Ammon's horn (tissue), 1 donor: ENCODE measurements at regions not wholly inside any gene's neighbourhood (a gene's known extent, or its start where the extent isn't known, plus 50 kb on each side); places are given as distances from the start of the nearest gene placed in this dataset.

Source experiments
- DNase-seq: peaks from one replicate; pipeline ENCODE4 v3.0.0-alpha.2; 2016; ENCODE audit warnings: low spot score

DNA sequence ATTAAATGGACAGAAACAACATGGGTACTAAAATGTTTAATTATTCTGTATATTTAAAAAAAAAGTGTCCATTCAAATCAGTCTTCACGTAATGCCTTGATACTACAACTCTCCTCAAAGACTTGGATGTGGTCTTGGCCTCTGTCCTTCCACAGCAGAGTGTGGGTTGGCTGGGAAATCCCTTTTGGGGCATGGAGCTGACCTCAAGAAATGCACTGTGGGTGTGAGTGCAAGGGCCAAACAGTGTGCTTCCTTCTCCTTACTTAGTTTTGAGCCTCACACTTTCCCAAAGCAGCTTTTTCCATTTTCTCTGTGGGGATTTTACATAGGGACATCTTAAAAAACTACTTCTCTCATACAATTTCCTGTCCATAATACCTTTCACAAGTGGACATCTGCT lies 607.4 kb downstream of the EFNB2 start:
- DNase-seq, result no peak

GRCh38 chr13:105925496-105925895 lies 610.0 kb downstream of the EFNB2 start:
- no peak for DNase-seq

DNA sequence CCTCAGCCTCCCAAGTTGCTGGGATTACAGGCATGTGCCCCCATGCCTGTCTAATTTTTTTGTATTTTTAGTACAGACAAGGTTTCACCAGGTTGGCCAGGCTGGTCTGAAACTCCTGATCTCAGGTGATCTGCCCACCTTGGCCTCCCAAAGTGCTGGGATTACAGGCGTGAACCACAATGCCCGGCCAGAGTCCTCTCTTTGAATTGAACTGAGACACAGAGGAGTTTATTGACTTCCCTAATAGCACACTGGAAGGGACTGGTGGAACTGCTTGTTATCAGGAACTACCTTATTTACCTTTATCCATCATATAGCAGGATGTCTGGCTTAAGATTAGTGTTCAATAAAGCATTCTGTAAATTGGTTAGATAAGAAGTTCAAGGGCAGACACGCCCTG lies 613.8 kb downstream of the EFNB2 start:
- DNase-seq, result no peak

DNA sequence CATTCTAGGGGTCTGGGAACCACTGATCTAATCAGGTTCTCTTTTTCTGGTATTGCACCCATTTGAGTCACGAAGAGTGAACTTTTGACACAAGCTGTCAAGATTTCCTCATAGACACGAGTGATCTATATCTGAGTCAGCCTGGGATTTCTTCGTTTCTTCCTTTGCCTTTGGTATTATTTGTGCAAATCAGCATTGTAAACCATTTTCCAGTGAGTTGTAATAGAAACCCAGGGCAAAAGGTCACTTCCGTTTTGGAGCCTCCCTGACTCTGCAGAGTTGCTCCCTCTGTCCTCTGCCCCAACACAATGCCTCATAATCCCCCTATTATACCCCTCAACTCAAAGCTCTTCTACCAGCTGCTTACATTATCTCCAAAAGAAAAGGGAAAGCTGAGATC lies 615.1 kb downstream of the EFNB2 start:
- DNase-seq, result no peak

- no peak for DNase-seq
Measured at GRCh38 chr13:105918842-105919741, 616.4 kb downstream of the EFNB2 start.

DNA sequence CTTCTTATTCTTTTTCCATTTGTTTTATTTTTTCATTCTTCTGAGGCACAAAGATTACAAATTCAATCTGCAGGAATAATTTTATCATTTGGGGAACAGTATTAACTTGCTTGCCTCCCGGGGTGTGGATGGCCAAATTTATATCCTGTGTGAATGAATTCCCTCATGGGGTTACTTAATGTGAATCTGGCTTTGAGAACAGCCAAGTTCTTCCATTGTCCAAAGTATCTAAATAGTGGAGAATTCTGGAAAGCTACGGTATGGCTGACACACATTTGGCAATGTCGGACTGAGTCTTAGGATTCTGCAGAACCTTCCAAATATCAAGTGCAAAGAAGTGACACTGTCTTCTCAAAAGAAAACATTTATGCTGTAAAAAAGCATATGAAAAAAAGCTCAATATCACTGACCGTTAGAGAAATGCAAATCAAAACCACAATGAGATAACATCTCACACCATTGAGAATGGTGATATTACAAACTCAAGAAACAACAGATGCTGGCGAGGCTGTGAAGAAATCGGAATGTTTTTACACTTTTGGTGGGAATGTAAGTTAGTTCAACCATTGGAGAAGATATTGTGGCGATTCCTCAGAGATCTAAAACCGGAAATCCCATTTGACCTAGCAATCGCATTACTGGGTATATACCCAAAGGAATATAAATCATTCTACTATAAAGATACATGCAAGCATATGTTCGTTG lies 620.2 kb downstream of the EFNB2 start:
- DNase-seq, result no peak

GRCh38 chr13:105914291-105915036 lies 621.0 kb downstream of the EFNB2 start:
- DNase-seq, result no peak

DNA sequence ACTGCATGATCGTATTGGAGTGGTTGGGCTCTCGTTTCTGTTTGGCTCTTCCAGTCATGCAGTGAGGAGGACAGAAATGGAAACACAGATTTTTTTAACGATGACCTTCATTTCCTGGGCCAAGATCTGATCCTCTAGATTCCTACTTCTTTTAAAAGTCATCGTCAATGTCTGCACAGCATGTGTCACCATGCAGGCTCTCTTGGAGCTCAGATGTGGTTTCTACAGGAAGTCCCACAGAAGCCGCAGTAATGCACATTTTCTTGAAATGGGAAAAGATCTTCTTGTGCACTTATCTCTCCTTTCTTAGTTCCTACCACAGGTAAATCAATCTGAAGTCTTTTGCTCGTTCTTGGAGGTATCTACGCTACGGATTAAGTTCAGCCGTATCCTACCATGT lies 626.9 kb downstream of the EFNB2 start:
- DNase-seq, result no peak

GRCh38 chr13:105907319-105908019 lies 628.0 kb downstream of the EFNB2 start:
- DNase-seq, result no peak

GRCh38 chr13:105906746-105907145 lies 628.7 kb downstream of the EFNB2 start:
- DNase-seq, result peak; percentile 29

DNA sequence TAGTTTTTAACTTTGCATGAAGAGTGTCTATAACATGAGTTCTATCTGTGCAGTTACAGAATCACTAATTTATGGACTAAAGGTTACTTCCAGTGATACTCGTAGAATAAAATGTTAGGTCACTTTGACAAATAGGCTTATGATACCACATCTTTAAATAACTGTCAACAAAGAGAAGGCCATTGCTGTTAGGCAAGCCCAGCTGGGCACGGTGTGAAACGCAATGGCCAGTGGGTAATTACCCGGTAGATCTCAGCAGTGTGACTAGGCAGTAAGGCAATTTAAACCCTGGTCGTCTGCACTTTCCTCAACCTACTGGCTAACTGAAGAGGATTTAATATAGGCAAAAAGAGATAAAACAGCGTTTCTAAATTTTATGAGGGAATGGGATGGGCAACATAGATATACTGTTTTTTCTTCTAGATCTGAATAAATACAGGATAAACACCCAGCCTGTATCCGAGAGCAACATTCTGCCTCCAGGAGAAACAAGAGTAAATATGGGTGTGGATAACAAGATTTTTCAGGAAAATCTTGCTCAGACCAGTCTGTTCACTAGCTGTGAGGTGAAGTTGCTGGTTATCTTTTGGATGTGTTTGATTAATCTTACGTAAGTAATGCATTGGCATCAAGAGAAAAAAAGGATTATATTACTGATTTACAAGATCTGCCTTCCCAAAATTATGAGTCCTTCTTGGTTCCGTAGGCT lies 631.3 kb downstream of the EFNB2 start:
- DNase-seq, result no peak

- no peak for DNase-seq
Measured at GRCh38 chr13:105902396-105902795, 633.1 kb downstream of the EFNB2 start.

DNA sequence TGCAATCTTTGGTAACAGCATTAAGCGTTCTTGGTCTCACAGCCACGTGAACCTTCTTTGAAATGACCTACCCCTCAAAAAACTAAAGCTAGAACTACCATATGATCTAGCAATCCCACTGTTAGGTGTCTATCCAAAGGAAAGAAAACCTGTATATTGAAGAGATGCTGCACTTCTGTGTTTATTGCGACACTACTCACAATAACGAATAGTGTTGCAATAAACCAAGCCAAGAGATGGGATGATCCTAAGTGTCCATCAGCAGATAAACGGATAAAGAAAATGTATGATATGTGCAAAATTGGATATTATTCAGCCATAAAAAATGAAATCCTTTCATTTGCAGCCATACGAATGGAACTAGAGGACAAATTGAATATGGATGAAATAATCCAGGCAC lies 637.9 kb downstream of the EFNB2 start:
- DNase-seq, result no peak

DNA sequence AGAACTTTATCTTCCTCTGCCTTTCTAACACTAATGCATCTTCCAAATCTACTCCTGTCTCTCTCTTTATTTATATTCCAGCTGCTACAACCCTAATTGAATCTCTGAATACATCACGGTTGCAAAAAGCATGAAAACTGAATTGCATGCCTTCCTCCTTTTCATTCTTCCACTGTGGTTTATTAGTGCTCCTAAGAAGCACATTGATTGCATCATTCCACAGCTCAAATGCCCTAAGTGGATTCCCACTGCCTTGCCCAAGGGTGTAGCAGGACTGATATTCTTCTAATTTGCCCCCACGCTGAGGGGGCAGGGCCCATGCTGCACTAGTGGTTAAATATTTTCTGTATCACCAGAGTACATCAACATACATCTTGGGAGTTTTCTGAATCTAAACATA lies 640.8 kb downstream of the EFNB2 start:
- DNase-seq, result no peak

- DNase-seq, result no peak
Measured at GRCh38 chr13:105890509-105890908, 645.0 kb downstream of the EFNB2 start.

GRCh38 chr13:105878119-105878700 lies 657.3 kb downstream of the EFNB2 start:
- no peak for DNase-seq

DNA sequence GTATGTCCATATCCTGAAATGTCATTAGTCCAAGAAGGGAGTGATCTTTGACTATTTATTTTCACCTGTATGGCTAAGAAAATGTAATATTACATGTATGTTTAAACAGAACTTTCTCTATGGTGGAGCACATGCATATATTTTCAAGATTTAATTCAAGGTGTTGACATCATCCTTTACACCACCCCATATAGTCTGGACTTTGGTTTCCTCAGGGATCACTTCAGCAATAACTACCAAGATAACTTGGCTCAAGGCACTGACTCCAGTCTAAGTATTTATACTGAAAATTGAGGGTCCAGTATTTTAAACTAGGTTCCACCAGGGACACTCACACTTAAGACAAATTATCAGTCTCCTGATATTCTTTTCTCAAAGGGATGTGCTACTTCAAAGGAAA lies 660.6 kb downstream of the EFNB2 start:
- DNase-seq, result no peak

DNA sequence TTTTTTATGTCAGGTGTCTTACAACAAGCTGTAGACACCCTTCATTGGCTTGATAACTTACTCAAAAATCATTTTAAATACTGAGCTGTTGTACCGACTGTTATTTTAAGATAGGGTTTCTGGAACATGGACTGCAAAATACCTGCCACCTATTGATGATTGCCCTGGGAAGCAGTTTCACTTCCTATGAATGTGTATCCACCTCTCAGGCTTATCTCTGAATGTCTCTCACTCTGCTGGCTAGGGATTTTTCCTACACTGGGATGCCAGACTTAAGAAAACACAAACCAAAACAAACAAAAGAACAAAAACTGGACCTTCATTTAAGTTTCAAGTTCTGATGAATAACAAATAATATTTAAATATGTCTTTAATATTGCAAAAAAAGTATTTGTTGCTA lies 663.7 kb downstream of the EFNB2 start:
- no peak for DNase-seq

DNA sequence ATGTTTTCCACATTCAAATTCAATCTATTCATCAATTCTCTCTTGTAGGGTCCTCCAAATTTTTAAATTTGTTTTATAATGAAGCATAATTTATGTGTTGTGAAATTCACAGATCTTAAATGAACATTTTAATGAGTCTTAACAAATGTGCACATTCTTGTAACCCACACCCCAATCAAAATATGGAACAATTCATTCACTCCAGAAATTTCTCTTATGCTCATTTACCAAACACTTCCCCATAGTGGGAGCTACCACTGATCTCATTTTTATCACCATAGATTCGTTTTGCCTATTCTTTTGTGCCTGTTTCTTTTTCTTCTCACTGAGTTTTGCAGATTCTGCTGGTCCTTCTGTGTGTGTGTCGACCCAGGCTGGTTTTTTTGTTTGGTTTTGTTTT lies 664.1 kb downstream of the EFNB2 start:
- DNase-seq, result no peak

DNA sequence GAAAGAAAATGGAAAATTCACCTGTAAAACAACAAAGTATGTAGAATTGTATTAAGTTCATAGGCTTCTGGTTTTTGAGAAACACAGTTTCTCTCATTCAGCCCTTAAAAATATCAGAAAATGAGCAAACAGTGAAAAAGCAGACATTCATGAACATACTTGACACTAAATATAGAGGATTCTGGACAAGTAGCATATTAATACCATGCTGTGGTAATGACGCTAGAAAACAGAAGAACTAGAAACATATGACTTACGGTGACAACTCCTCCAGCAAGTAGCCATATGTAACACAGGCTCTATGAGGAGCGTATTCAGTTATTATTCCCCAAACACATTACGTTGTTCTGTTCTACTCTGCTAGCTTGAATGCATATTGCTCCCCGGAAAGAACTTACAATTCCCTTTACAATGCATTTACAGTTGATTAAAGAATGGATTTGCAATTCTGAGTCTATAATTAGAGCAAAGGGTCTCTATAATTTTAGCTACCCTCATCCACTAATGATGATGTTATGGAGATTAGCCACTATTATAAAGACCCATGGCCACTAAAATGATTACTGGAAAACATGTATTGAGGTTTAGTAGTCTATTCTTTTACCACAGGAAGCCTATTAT lies 672.1 kb downstream of the EFNB2 start:
- DNase-seq, result no peak

DNA sequence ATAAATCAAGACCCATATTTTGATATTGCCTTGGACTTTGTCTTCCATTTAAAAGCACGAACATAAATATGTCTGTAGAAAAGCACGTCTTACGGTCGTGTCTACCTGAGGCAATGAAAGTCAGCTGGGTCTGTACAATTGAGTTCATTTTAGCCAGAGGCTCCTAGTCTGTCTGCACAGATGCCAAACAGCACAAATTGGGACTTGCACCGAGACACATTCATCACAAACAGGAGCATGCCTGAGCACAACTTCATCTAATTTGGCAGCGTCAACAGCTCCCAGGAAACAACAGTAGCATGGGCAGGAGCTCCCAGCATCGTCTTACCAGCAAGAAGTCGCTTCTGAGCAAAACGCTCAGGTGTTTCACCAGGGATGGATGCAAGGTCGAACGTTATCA lies 687.0 kb downstream of the EFNB2 start:
- no peak for DNase-seq
